ENCODE measurements at regions not wholly inside any gene's neighbourhood (a gene's known extent, or its start where the extent isn't known, plus 50 kb on each side); places are given as distances from the start of the nearest gene placed in this dataset.

- no peak for TF ChIP-seq CTCF (IDR thresholded peaks at IDR 0.05 in 2 of 3, conservative IDR thresholded peaks at IDR 0.05 in 1 of 3; ENCODE audit: control insufficient read depth in 2 of 3, extremely low read depth in 1 of 3, insufficient read depth in 1 of 3, low read depth in 3 of 3, low read length in 3 of 3)
- TF ChIP-seq NFYB (IDR thresholded peaks at IDR 0.05; ENCODE audit: insufficient read depth, low read depth, low read length) = no peak
- TF ChIP-seq TARDBP (IDR thresholded peaks at IDR 0.05; ENCODE audit: borderline replicate concordance) = no peak
- no peak for TF ChIP-seq SIN3A (IDR thresholded peaks at IDR 0.05; ENCODE audit: low read depth, low read length)
- no peak for TF ChIP-seq MAX (IDR thresholded peaks at IDR 0.05; ENCODE audit: low read depth, low read length)
- no peak for TF ChIP-seq SREBF2 (IDR thresholded peaks at IDR 0.05; ENCODE audit: low read length)
- TF ChIP-seq SIX5 (IDR thresholded peaks at IDR 0.05; ENCODE audit: low read depth, low read length, severe bottlenecking) = no peak
- TF ChIP-seq MTA2 (IDR thresholded peaks at IDR 0.05; ENCODE audit: low read depth) = no peak
Measured at GRCh38 chr13:67464154-67464553, 234.0 kb upstream of the PCDH9 start.
